ENCODE measurements at regions not wholly inside any gene's neighbourhood (a gene's known extent, or its start where the extent isn't known, plus 50 kb on each side); places are given as distances from the start of the nearest gene placed in this dataset.

DNA sequence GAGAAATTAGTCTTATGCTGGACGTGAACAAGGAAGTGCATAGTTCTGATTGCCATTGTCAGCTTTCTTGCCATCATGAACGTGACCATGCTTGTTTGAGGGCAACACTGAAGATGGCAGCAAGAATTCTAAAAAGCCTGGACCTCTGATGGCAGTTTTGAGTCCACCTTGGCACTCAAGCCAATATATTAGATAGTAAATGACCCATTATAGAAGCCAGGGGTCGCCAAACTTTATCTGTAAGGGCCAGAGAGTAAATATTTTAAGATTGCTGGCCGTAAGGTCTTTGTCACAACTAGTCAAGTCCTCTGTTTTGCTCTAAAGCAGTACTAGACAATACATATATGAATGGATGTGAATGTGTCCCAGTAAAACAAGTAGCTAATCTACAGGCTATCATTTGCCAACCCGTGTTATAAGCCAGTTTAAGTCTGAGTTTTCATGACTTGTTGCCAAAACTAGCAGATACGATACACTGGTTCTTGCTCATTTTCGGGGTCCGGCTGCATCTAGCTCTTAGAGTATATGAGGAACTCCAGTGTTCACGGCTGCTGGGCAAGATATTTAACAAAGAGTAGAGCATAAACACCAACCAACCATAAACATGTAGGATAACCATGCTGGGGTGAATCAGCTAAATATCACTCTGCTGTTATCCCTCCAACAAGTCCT, 73.1 kb upstream of the PELI1 start:
- no peak for TF ChIP-seq CTCF (IDR thresholded peaks at IDR 0.05)
- no peak for TF ChIP-seq ZFX (IDR thresholded peaks at IDR 0.05; ENCODE audit: borderline replicate concordance)

All from 22Rv1 (cell line).